GM21786 (cell line): ENCODE measurements at regions not wholly inside any gene's neighbourhood (a gene's known extent, or its start where the extent isn't known, plus 50 kb on each side); places are given as distances from the start of the nearest gene placed in this dataset.
"Not testable (repeated sequence)": the region's sequence is repeated elsewhere in the genome, so short reads cannot be mapped to it uniquely, and the experiment has no call there.

Source experiments
- ATAC-seq: cut with Tn5 transposase; IDR thresholded peaks from one replicate; pipeline ENCODE4 v1.9.1; 2021; ENCODE audit not compliant: unreplicated experiment

DNA sequence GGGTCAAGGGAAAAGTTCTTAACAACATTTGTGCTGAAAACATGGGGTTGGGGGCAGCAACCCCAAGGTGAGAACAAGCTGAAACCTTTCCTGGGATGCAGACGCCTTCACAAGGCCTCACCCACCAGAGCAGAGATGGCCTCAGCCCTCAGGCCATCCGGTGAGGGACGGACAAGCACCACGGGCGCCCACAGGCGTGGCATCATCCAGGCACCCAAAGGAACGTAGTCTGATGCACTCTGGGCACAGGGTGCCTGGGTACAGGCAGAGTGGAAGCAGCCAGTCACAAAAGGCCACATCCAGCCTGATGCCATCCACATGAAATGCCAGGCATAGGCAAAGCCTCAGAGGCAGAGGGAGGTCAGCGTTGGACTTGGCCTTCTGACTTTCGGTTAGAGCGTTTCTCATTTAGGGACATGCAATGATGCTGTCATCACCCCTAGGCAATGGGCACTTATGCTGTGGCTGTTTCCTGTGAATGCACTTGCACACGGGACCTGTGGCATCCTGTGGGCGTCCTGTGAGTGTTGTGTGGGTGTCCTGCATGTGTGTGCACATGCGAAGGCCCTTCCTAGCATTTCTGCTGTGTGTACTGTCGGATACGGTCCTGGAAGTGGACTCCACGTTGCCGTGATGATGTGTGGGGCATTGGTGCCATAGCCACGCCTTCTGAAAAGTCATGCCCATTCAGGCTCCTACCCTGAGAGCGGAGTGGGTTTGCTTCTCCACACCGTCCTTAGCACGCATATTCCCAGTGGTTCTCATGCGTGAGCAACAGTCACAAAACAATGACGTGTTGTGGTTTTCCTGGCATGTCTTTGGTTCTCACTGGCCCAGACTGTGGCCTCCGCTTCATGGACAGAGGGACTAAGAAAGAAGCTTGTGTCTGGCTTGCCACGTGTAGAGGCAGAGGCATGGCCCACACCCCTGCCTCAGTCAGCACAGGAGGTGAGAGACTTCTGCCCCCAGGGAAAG is 52.7 kb upstream of the ZNF469 start:
- ATAC-seq, result no peak

DNA sequence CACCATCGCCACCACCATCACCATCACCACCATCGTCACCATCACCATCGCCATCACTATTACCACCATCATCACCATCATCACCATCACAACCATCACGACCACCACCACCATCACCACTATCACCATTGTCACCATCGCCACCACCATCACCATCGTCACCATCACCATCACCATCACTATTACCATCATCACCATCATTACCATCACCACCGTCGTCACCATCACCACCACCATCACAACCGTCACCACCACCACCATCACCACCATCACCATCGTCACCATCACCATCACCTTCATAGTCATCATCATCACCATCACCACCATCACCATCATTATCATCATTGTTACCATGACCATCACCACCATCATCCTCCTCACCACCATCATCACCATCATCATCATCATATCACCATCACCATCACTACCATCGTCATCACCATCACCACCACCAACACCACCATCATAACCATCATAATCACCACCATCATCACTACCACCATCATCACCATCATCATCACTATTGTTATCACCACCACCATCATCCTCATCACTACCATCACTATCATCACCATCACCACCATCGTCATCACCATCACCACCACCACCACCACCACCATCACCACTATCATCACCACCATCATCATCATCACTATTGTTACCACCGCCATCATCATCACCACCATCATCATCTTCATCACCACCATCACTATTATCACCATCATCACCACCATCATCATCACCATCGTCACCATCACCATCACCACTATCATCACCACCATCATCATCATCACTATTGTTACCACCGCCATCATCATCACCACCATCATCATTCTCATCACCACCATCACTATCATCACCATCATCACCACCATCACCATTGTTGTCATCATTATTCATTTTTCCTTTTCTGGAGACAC is 51.5 kb upstream of the ZNF469 start:
- ATAC-seq, result no peak

DNA sequence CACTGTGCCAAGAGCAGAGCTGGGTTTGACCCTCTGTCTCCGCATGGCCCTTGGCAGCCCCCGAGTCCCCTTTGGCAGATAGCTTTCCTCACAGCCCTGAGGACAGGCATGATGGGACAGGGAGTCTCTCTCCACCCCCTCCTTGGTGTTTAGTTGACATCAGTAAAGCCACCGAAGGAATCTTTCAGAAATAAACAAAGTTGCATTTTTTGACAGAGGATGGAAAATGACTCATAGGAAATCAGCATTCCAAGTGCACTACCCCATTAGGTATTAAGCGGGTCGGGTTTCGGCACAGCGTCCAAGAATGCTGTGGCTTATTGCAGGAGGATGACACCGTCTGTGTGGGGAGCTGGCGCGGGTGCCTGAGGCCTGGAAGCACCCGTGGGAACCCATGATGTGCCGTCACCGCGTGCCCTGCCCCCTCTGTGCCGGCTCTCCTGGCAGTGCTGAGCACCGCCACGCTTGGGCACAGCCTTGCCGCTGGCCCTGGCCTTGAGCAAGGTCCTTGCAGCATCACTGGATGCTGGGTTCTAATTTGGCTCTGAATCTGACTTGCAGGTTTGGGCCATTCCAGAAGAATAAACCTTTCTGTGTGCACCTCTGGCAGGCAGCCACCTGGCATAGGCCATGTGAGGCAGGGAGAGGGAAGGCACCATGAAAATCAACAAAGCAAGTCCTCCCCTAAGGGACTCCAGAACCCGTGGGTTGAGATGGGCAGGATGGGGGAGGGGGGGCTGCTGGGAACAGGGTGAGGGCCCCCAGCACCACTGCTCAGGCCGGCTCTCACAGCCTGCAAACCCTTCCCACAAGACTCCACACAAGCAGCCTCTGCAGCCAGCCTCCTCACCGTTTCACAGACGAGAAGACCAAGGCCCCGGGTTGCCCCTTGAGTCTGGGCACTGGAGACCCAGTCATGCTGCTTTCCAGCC is 50.5 kb upstream of the ZNF469 start:
- no peak for ATAC-seq

DNA sequence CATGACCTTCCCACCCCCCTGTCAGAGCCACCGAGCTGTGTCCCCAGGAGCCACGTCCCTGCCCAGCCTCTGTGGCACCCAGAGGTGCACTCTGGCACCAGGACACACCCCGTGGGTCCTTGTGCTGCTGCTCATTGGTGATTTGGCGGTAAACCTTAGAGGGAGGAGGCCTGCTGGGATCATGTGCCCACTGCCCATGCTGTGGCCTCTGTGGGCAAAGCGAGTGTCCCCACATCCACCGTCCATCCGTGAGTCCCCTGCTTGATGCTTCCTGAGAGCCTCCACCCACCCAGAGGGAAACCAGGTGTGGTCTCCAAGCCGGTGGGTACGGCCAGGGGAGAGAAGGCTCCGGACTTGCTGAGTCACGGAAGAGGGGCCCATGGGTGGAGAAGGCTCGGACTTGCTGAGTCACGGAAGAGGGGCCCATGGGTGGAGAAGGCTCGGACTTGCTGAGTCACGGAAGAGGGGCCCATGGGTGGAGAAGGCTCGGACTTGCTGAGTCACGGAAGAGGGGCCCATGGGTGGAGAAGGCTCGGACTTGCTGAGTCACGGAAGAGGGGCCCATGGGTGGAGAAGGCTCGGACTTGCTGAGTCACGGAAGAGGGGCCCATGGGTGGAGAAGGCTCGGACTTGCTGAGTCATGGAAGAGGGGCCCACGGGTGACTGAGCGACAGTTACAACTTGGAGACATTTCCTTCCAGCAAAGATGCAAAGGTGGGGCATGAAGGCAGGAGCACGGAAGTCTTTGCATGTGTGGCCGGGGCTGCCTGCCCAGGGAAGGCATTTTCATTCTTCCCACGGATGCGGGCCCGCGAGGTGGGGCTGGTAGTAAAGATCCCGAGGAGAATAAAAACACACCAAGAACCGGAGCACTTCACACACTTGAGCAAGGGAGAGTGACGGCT is 49.6 kb upstream of the ZNF469 start:
- not testable (repeated sequence) for ATAC-seq
